Posterior cingulate gyrus (tissue), 11 donors: ENCODE measurements at regions not wholly inside any gene's neighbourhood (a gene's known extent, or its start where the extent isn't known, plus 50 kb on each side); places are given as distances from the start of the nearest gene placed in this dataset.
A peak's percentile ranks its signal among the peaks of the same experiment; 100 is the strongest.

Source experiments
- DNase-seq, 10 donors: peaks; one replicate each; pipeline versions ENCODE4 v3.0.0 to v3.0.0-alpha.2; 2020 to 2021; ENCODE audit warnings: mixed read lengths in 3 of 10
- intact Hi-C: fragments of 100-400 bp; cut with DNase I; formaldehyde crosslinking; loops from one replicate; pipeline ENCODE4 v1.15.1; 2023

DNA sequence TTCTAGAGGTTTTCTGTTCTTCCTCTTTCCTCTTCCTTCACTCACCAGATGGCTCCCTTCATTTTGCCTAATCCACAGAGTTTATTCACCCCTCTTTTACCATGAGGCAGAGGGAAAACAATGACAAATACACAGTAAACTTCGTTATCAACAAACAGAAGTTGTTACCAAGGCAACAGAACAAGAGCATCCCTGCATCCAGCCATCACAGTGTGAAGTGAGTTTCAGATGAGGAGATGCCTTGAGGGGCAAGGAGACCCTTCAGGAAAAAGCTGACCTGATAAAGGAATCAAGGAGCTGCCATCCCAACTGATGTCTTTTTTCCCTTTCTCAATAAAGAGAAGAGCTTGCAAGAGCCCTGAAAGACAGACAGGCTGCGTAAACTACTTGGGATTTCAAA is 195.3 kb downstream of the BRINP2 start:
- intact Hi-C loops: no loop called here
- DNase-seq: no peak

GRCh38 chr1:177360791-177361190 is 190.0 kb downstream of the BRINP2 start:
- DNase-seq: no peak
- intact Hi-C loops: no loop called here

- no peak for DNase-seq
Observed at GRCh38 chr1:177356674-177357435, 186.1 kb downstream of the BRINP2 start.

DNA sequence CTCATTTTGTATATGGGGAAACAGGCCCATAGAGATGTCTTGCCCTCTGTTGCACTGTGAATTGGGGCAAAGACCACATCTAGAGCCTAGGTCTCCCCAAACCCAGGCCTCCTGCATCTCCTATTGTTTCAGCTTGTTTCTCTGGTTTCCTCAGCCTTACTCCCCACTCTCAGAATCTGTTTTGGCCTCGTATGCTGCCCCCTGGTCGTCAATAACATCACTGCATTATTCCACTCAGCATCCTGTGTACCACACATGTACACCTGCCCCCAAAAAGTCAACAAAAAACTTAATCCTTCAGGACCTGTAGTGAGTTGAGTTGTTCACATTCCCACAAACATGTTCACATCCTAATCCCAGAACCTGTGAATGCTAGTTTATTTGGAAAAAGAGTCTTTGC is 184.8 kb downstream of the BRINP2 start:
- peak in 5 of 10 donors; percentile 27 to 85 (median 55) for DNase-seq
- intact Hi-C loops: loop anchor here (1.0 to 10.0 kb wide), 2 partner anchors 99 to 461 kb away; no protein-coding TSS in a partner anchor

More at GRCh38 chr1:177356674-177357435, 186.1 kb downstream of the BRINP2 start:
- intact Hi-C loops: loop anchor here (10.0 kb wide), 1 partner anchor 462 kb away; no protein-coding TSS in a partner anchor

DNA sequence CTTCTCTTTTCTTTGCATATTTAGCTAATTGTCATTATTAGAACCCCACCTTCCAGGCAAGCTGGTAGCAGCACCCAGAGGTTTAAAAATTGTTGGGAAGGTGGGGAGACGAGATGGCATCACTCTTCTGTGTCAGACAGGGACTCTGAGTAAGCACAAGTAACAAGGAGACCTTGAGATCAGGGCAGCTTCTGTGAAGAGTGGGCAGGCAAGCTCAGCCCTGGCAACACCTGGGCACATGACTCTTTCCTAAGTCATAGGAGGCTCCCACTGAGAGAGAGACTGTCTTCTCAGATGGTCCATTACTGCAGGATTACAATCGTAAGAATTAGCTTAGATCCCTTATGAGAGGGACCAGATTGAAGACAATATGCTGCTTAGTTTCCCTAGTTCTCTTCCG is 183.5 kb downstream of the BRINP2 start:
- DNase-seq: no peak
- intact Hi-C loops: loop anchor here (5.0 to 10.0 kb wide), 2 partner anchors 37 to 459 kb away; no protein-coding TSS in a partner anchor

DNA sequence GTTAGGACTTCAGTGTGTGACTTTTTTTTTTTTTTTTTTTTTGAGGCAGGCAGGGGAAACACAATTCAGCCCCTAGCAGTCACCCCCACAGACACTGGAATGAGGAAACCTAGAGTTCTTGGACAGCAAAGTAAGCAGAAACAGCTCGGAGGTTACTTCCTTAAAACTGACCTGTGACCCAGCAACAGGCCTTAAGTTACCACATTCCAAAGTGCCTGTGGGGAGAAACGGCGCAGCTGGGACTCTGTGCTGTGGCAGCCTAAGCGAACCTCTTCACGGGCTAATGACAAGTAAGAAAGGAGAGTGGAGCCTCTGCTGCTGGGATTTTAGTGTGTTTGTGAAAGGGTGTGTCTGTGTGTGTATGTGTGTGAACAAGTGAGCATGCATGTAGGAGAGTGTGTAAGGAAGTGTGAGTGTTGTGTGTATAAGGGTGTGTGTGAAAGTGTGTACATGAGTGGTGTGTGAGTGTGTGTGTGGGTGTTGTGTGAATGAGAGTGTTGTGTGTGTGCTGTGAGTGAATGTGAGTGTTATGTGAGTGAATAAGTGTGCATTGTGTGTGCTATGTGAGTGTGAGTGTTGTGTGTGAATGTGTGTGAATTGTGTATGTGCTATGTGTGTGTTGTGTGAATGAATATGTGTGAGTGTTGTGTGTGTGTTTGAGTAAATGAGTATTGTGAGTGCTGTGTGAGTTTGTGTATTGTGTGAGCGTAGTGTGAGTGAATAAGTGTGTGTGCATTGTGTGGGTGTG is 180.8 kb downstream of the BRINP2 start:
- intact Hi-C loops: loop anchor here (5.0 to 10.0 kb wide), 2 partner anchors 34 to 457 kb away; no protein-coding TSS in a partner anchor
- DNase-seq: no peak

DNA sequence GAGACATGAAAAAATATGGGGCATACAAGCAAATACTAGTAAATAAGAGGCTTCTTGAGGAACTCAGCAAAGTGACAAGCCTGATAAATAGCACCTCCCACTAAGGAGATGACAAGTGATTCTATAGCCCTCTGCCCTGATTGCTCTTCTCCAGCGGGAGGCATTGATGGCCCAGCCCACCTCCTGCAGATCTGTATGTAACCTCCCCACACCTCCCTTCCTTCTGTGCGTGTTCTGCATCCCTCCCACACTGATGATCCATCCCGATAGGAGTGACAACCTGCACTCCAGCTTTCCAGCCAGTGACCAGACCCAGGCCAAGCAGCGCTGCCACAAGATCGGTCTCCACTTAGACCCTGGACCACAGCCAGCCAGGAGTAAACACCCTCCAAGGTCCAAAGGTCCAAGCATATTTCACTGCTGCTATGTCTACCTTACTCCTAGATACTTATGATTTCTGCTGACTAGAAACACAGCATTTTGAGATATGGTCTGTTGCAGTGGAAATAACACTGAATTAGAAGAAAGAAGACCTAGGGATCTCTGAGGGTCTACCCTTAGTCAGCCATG is 176.1 kb downstream of the BRINP2 start:
- intact Hi-C loops: no loop called here
- DNase-seq: no peak

- DNase-seq: no peak
- intact Hi-C loops: no loop called here
Observed at GRCh38 chr1:177343445-177343844, 172.7 kb downstream of the BRINP2 start.

DNA sequence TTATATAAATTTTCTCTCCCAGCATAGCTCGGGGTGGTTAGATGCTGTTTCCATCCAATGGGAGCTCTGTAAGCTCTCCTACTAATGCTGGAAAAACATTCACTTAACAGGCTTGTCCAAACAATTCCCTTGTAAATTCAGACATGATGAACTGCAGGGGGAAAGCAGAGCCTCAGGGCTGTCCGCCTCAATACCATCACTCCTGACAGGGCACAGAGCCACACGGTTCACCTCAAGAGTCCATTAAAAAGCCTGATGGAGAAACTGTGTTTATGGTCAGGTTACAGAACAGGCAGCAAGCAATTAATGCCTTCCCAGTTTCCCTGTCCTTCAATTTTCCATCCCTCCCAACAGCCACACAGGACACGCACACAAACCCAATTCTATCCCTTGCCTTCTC is 171.0 kb downstream of the BRINP2 start:
- intact Hi-C loops: no loop called here
- no peak for DNase-seq

DNA sequence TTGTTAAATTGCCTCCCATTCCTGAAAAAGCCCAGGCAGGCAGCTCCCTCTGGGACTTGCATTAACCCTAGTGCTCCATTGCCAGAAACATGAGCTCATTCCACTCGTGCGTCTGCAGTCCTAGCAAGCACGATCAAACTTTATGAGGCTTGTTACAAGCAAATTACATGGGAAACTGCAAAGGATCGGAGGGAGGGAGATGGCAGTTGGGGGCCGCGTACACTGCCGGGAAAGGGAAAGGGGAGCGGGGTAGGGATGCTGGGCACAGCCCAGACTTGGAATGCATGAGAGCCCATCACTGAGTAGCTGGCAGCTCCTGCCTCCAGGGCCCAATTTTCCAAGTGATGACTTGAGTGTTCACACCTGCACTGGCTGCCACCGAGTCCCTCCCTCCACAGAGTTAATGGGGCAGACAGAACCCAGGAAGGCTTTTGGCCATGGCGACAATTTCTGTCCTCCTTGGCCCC is 169.9 kb downstream of the BRINP2 start:
- DNase-seq: no peak
- intact Hi-C loops: no loop called here

DNA sequence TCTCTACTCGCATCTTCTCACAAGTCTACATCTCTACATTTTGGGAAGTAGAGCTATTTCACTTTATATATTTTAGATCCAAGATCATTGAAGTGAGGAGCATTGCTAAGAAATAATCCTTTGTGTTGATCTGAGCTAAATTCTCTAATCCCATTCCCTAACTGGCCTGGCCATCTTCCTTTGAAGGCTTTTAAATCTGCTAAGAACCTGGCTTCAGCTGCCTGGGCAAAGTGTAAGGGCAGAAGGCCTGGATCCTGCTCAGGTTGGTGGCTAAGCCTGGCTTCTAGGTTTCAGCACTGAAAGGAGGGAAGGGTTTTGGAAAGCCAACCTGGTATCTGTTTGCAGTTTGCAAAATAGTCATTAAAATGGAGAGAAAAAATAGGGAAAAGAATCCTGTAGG is 167.6 kb downstream of the BRINP2 start:
- DNase-seq: no peak
- intact Hi-C loops: no loop called here

GRCh38 chr1:177334903-177335302 is 164.1 kb downstream of the BRINP2 start:
- DNase-seq: no peak

GRCh38 chr1:177333936-177334595 is 163.3 kb downstream of the BRINP2 start:
- intact Hi-C loops: no loop called here
- DNase-seq: no peak

More at GRCh38 chr1:177334903-177335302, 164.1 kb downstream of the BRINP2 start:
- intact Hi-C loops: no loop called here
